OCI-LY3 (cell line): ENCODE measurements at regions not wholly inside any gene's neighbourhood (a gene's known extent, or its start where the extent isn't known, plus 50 kb on each side); places are given as distances from the start of the nearest gene placed in this dataset.

Source experiments
- H2AFZ ChIP-seq: fragments of 200-600, 300-600 bp; shearing (Covaris generic); 2 replicates; pipeline ENCODE4 v1.6.0; 2014; ENCODE audit warnings: antibody characterized with exemption, low read depth, low read length
- H3K27ac ChIP-seq: fragments of 200-600, 300-600 bp; sonication (generic); 2 replicates; pipeline ENCODE4 v1.5.1; 2014; ENCODE audit warnings: mild to moderate bottlenecking, low read length, moderate library complexity, mixed read lengths
- H3K27me3 ChIP-seq: fragments of 200-600, 300-600 bp; sonication (generic); 2 replicates; pipeline ENCODE4 v1.6.1; 2014; ENCODE audit warnings: low read depth, low read length, mixed read lengths
- H3K36me3 ChIP-seq: fragments of 200-600, 300-600 bp; sonication (generic); replicated peaks from 2 replicates; pipeline ENCODE3; 2014; ENCODE audit warnings: low read depth, low read length, mixed read lengths
- H3K4me1 ChIP-seq: fragments of 300-600, 200-600 bp; sonication (generic); 2 replicates; pipeline ENCODE4 v1.6.1; 2014; ENCODE audit warnings: low read length, mixed read lengths
- H3K4me2 ChIP-seq: fragments of 200-600, 300-600 bp; sonication (generic); 2 replicates; pipeline ENCODE4 v1.6.1; 2014; ENCODE audit warnings: low read length, mixed read lengths
- H3K4me3 ChIP-seq: fragments of 300-600, 200-600 bp; sonication (generic); 2 replicates; pipeline ENCODE4 v1.5.1; 2014; ENCODE audit warnings: antibody characterized with exemption, mild to moderate bottlenecking, low read length, moderate library complexity
- H3K79me2 ChIP-seq: fragments of 300-600, 200-600 bp; shearing (Covaris generic); 2 replicates; pipeline ENCODE4 v1.6.1; 2014; ENCODE audit warnings: mild to moderate bottlenecking, low read length, mixed read lengths
- H3K9ac ChIP-seq: fragments of 300-600, 200-600 bp; shearing (Covaris generic); 2 replicates; pipeline ENCODE4 v1.6.0; 2014; ENCODE audit warnings: mild to moderate bottlenecking, low read length, moderate library complexity
- H3K9me3 ChIP-seq: fragments of 200-600, 300-600 bp; shearing (Covaris generic); 2 replicates; pipeline ENCODE4 v1.6.1; 2014; ENCODE audit warnings: low read length, mixed read lengths; ENCODE audit not compliant: insufficient read depth
- H4K20me1 ChIP-seq: fragments of 200-600, 300-600 bp; sonication (generic); 2 replicates; pipeline ENCODE4 v1.6.1; 2016; ENCODE audit warnings: low read length, mixed read lengths; ENCODE audit not compliant: insufficient read depth
- CTCF ChIP-seq: fragments of 200-600, 300-600 bp; sonication (generic); IDR thresholded peaks from 2 replicates; pipeline ENCODE4 v1.5.1; 2014; ENCODE audit warnings: antibody characterized with exemption, low read length, low read depth
- EZH2phosphoT487 ChIP-seq: fragments of 200-600 bp; shearing (Covaris generic); IDR thresholded peaks from 2 replicates; pipeline ENCODE4 v1.6.1; 2018; ENCODE audit warnings: antibody characterized with exemption, mixed run types, low read depth

DNA sequence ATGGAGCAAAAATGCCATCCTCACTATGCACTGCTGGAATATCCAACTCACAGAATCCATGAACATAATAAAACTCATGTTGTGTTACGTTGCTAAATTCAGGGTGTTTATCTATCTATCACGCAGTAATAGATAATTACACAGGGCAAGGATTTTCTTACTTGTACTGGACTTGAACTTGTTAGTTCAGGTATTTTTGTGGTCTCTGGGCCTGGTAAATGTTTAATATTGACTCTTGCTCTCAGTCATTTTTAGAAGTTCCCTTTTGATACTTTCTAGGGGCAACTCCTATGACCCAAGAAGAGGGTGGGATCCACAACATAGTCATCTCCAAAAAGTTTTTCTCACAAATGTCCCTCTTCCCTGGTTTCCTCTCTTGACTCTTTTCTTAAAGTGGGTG is 522.4 kb upstream of the IGFBP7 start:
- H3K4me1 ChIP-seq: peaks cover 5% of the 10 kb centered on the region; the same call in 1 of the 2 replicates
- H3K36me3 ChIP-seq: no peaks in the 10 kb centered on the region
- H3K4me3 ChIP-seq: no peak overlapping the region
- no peak overlapping the region for H3K27ac ChIP-seq
- no peak overlapping the region for H3K9ac ChIP-seq
- no peaks in the 10 kb centered on the region for H4K20me1 ChIP-seq
- H2AFZ ChIP-seq: no peak overlapping the region
- no peaks in the 10 kb centered on the region for H3K9me3 ChIP-seq
- H3K79me2 ChIP-seq: no peaks in the 10 kb centered on the region
- no peak overlapping the region for H3K4me2 ChIP-seq
- no peaks in the 10 kb centered on the region for H3K27me3 ChIP-seq
- TF ChIP-seq CTCF: no peak
- TF ChIP-seq EZH2phosphoT487: no peak

DNA sequence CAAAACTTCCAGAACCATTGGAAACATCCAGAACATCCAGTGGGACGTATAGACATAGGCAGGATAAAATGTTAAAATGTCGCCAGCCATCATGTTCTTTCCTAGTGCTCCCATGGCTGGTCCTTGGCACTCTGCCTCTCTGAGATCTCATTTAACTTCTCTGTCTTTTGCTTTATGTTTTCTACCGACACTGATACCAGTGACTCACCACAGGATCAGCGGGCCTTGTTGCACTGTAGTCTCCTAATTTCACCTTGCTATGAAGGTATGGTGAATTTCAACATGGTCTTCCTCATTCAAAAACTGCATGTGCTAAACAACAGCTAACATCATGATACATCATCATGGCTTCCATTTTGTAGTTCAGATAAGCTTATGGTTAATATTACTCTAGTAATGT is 521.0 kb upstream of the IGFBP7 start:
- Histone ChIP-seq H4K20me1 (no peaks in the 10 kb centered on the region), H3K4me2 (no peak overlapping the region), H3K9me3 (no peaks in the 10 kb centered on the region), H3K4me3 (no peak overlapping the region), H3K27ac (no peak overlapping the region), H3K79me2 (no peaks in the 10 kb centered on the region), H3K4me1 (peaks cover 5% of the 10 kb centered on the region; the same call in 1 of the 2 replicates), H2AFZ (no peak overlapping the region), H3K27me3 (no peaks in the 10 kb centered on the region), H3K9ac (no peak overlapping the region), H3K36me3 (no peaks in the 10 kb centered on the region)
- TF ChIP-seq EZH2phosphoT487 (no peak), CTCF (no peak)

GRCh38 chr4:57628004-57628403 is 517.8 kb upstream of the IGFBP7 start:
- Histone ChIP-seq H3K9ac (no peak overlapping the region), H2AFZ (no peak overlapping the region), H3K4me1 (peaks cover 5% of the 10 kb centered on the region; the same call in 1 of the 2 replicates), H3K79me2 (no peaks in the 10 kb centered on the region), H3K27ac (no peak overlapping the region), H3K36me3 (no peaks in the 10 kb centered on the region), H3K27me3 (no peaks in the 10 kb centered on the region), H3K9me3 (no peaks in the 10 kb centered on the region), H3K4me3 (no peak overlapping the region), H4K20me1 (no peaks in the 10 kb centered on the region), H3K4me2 (no peak overlapping the region)
- TF ChIP-seq EZH2phosphoT487 (no peak), CTCF (no peak)

DNA sequence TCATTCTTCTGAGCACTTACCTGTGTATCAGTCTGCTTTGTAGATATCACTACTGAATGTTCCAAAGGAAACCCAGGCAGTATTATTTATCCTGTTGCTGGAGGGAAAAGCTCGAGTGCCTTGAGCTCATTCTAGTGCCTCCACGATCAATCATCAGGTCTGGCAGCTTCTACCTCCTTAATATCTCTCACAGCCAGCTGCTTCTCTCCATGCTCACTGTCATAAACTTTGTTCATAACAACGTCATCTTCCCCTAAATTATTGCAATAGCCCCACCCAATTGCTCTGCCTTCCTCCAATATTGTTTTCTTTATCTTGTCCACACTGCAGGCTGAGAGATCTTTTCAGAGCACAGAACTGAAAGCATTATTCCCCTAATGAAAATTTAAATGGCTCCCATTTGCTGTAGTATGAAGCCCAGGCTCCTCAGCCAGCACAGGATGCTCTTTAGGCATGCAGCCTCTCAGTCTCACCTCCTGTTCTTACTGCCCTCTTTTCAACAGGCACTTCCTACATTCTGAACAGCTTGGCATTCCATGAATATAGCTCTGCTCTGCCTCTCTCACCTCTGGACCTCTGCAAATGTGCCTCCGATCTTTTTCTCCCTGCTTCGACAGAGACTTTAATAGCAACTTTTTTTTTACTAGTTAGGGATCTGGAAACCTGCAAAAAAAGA is 504.2 kb upstream of the IGFBP7 start:
- Histone ChIP-seq H3K9me3 (no peaks in the 10 kb centered on the region), H3K4me1 (no peaks in the 10 kb centered on the region), H3K79me2 (no peaks in the 10 kb centered on the region), H3K9ac (no peak overlapping the region), H3K27ac (no peak overlapping the region), H3K4me3 (no peak overlapping the region), H3K36me3 (no peaks in the 10 kb centered on the region), H4K20me1 (no peaks in the 10 kb centered on the region), H3K4me2 (no peak overlapping the region), H2AFZ (no peak overlapping the region), H3K27me3 (no peaks in the 10 kb centered on the region)
- TF ChIP-seq EZH2phosphoT487: no peak
- no peak for TF ChIP-seq CTCF
